HG03460 (cell line): ENCODE measurements at regions not wholly inside any gene's neighbourhood (a gene's known extent, or its start where the extent isn't known, plus 50 kb on each side); places are given as distances from the start of the nearest gene placed in this dataset.
"Not testable (repeated sequence)": the region's sequence is repeated elsewhere in the genome, so short reads cannot be mapped to it uniquely, and the experiment has no call there.

Experiments used
- ATAC-seq: cut with Tn5 transposase; IDR thresholded peaks from one replicate; pipeline ENCODE4 v1.9.1; 2021; ENCODE audit not compliant: unreplicated experiment

GRCh38 chr14:39558525-39558924 lies 126.3 kb upstream of the FBXO33 start:
- no peak for ATAC-seq

- no peak for ATAC-seq
Observed at GRCh38 chr14:39555749-39556148, 123.5 kb upstream of the FBXO33 start.

GRCh38 chr14:39554576-39554975 lies 122.3 kb upstream of the FBXO33 start:
- no peak for ATAC-seq

- no peak for ATAC-seq
Observed at GRCh38 chr14:39548358-39548757, 116.1 kb upstream of the FBXO33 start.

GRCh38 chr14:39547845-39548244 lies 115.6 kb upstream of the FBXO33 start:
- ATAC-seq: no peak

- ATAC-seq: no peak
Observed at GRCh38 chr14:39505812-39506211, 73.6 kb upstream of the FBXO33 start.

- no peak for ATAC-seq
Observed at GRCh38 chr14:39500253-39500652, 68.0 kb upstream of the FBXO33 start.

- ATAC-seq: no peak
Observed at GRCh38 chr14:39499514-39499913, 67.3 kb upstream of the FBXO33 start.

GRCh38 chr14:39497677-39498076 lies 65.4 kb upstream of the FBXO33 start:
- ATAC-seq: not testable (repeated sequence)

GRCh38 chr14:39492267-39492666 lies 60.0 kb upstream of the FBXO33 start:
- no peak for ATAC-seq

- ATAC-seq: no peak
Observed at GRCh38 chr14:39491134-39491571, 58.9 kb upstream of the FBXO33 start.

- no peak for ATAC-seq
Observed at GRCh38 chr14:39488600-39488999, 56.4 kb upstream of the FBXO33 start.

GRCh38 chr14:39483682-39484081 lies 51.4 kb upstream of the FBXO33 start:
- no peak for ATAC-seq
